Endothelial cell of umbilical vein (primary cell): ENCODE measurements at regions not wholly inside any gene's neighbourhood (a gene's known extent, or its start where the extent isn't known, plus 50 kb on each side); places are given as distances from the start of the nearest gene placed in this dataset.

Experiments
- BruUV-seq: library from RNA; stranded (reverse); fragments of 400-500 nt; replicated peaks from 2 replicates; lab custom pipeline; 2021; lab: Mats Ljungman, UMichigan
- CTCF ChIA-PET: fragments of 300-600, 350-600 bp; sonication (Branson Sonifier 250); formaldehyde crosslinking; loops from one replicate; lab custom pipeline; 2021; ENCODE audit warnings: antibody characterized with exemption, inconsistent platforms; lab: Charles Lee
- POLR2A ChIA-PET: fragments of 300-600, 350-600 bp; sonication (Branson Sonifier 250); formaldehyde crosslinking; loops from one replicate; lab custom pipeline; 2021; ENCODE audit warnings: antibody characterized with exemption, inconsistent platforms; lab: Charles Lee
- DNase-seq: peaks from one replicate; pipeline ENCODE4 v3.0.0-alpha.2; 2011; ENCODE audit warnings: low read depth, low spot score
- FAIRE-seq: peaks from 2 replicates; lab custom pipeline; 2011; peaks lifted over from hg19 to GRCh38; lab: Jason Lieb, UNC
- H2AFZ ChIP-seq: 2 replicates; pipeline ENCODE4 v1.6.0; 2012; ENCODE audit warnings: low read depth, low read length, control low read depth, inconsistent platforms
- H3K27ac ChIP-seq: 2 replicates; pipeline ENCODE4 v1.5.1; 2011; ENCODE audit warnings: low read depth, mild to moderate bottlenecking, control low read depth, low read length, moderate library complexity; ENCODE audit not compliant: insufficient read depth
- H3K27me3 ChIP-seq, 2 experiments: 2 replicates each; pipeline versions ENCODE4 v1.6.0 to v1.6.1; 2011; ENCODE audit warnings: low read length in 2 of 2, mixed read lengths in 1 of 2; ENCODE audit not compliant: control insufficient read depth in 2 of 2, insufficient read depth in 2 of 2
- H3K36me3 ChIP-seq, 2 experiments: 2 replicates in 1 of 2; 3 replicates in 1 of 2; pipeline ENCODE4 v1.5.1; 2011; ENCODE audit warnings: low read length in 2 of 2, mild to moderate bottlenecking in 1 of 2, moderate library complexity in 1 of 2; ENCODE audit not compliant: control insufficient read depth in 2 of 2, insufficient read depth in 2 of 2; ENCODE audit errors: extremely low read depth in 1 of 2
- H3K4me1 ChIP-seq: 3 replicates; pipeline ENCODE4 v1.5.1; 2011; ENCODE audit warnings: mild to moderate bottlenecking, low read length; ENCODE audit not compliant: control insufficient read depth, insufficient read depth; ENCODE audit errors: extremely low read depth
- H3K4me2 ChIP-seq: 2 replicates; pipeline ENCODE4 v1.6.1; 2011; ENCODE audit warnings: low read length, control low read depth, mixed read lengths; ENCODE audit not compliant: insufficient read depth
- H3K4me3 ChIP-seq, 3 experiments: fragments of 200-600 bp in 1 of 3; sonication (generic), shearing (Covaris generic) in 1 of 3; replicated peaks in 1 of 3; 2 replicates each; pipeline ENCODE4 v1.5.1; 2011 to 2016; ENCODE audit warnings: control low read depth in 3 of 3, low read length in 3 of 3, mild to moderate bottlenecking in 2 of 3, inconsistent platforms in 1 of 3, low read depth in 1 of 3, moderate library complexity in 1 of 3; ENCODE audit not compliant: insufficient read depth in 1 of 3
- H3K79me2 ChIP-seq: 2 replicates; pipeline ENCODE4 v1.6.0; 2012; ENCODE audit warnings: low read length, inconsistent platforms; ENCODE audit not compliant: control insufficient read depth, insufficient read depth
- H3K9ac ChIP-seq: replicated peaks from 2 replicates; pipeline ENCODE3; 2011; ENCODE audit warnings: low read length, control low read depth; ENCODE audit not compliant: insufficient read depth; ENCODE audit errors: extremely low read depth
- H3K9me1 ChIP-seq: replicated peaks from 3 replicates; pipeline ENCODE4 v1.6.0; 2011; ENCODE audit warnings: mild to moderate bottlenecking, low read length; ENCODE audit not compliant: control insufficient read depth, insufficient read depth; ENCODE audit errors: extremely low read depth
- H3K9me3 ChIP-seq: replicated peaks from 2 replicates; pipeline ENCODE4 v1.5.1; 2012; ENCODE audit warnings: low read length, inconsistent platforms; ENCODE audit not compliant: control insufficient read depth, insufficient read depth
- H4K20me1 ChIP-seq: replicated peaks from 2 replicates; pipeline ENCODE3; 2011; ENCODE audit warnings: mild to moderate bottlenecking, low read length; ENCODE audit not compliant: control insufficient read depth, insufficient read depth; ENCODE audit errors: extremely low read depth
- EZH2 ChIP-seq: IDR thresholded peaks from 2 replicates; pipeline ENCODE4 v1.6.1; 2012; ENCODE audit warnings: borderline replicate concordance, low read depth, mild to moderate bottlenecking, moderate library complexity, low read length, inconsistent platforms; ENCODE audit not compliant: severe bottlenecking
- FOS ChIP-seq: IDR thresholded peaks from 2 replicates; pipeline ENCODE4 v1.6.1; 2011; ENCODE audit warnings: mild to moderate bottlenecking, low read length, moderate library complexity, borderline replicate concordance; ENCODE audit not compliant: insufficient read depth
- GATA2 ChIP-seq: IDR thresholded peaks from 2 replicates; pipeline ENCODE4 v1.7.0; 2011; ENCODE audit warnings: low read depth, mild to moderate bottlenecking, moderate library complexity, mixed read lengths, low read length; ENCODE audit not compliant: insufficient read length, insufficient read depth
- JUN ChIP-seq: IDR thresholded peaks from 2 replicates; pipeline ENCODE4 v1.6.1; 2011; ENCODE audit warnings: borderline replicate concordance, low read depth; ENCODE audit not compliant: insufficient read length, insufficient read depth
- MYC ChIP-seq: IDR thresholded peaks from one replicate; pipeline ENCODE4 v1.6.1; 2011; ENCODE audit warnings: mild to moderate bottlenecking, low read depth, low read length
- POLR2A ChIP-seq: IDR thresholded peaks from 2 replicates; pipeline ENCODE4 v1.6.1; 2012; ENCODE audit warnings: low read depth, mild to moderate bottlenecking, control low read depth, low read length
- POLR2AphosphoS5 ChIP-seq: IDR thresholded peaks from 2 replicates; pipeline ENCODE4 v1.6.1; 2012; ENCODE audit warnings: low read depth, mild to moderate bottlenecking, control low read depth, low read length, moderate library complexity; ENCODE audit not compliant: insufficient read depth
- dilution Hi-C: fragments of 300-500 bp; cut with MboI; formaldehyde crosslinking; loops from one replicate; pipeline ENCODE4 v1.15.0; 2019; ENCODE audit warnings: low sequenced_read_pairs; ENCODE audit not compliant: extremely low pct_ligation_motif_present
- intact Hi-C: fragments of 100-400 bp; cut with micrococcal nuclease; formaldehyde crosslinking; loops from one replicate; pipeline ENCODE4 v1.10.0; 2022
- TF ChIP-seq, protein P1 (sequence below): IDR thresholded peaks from 2 replicates; pipeline ENCODE4 v1.6.1; 2011; ENCODE audit not compliant: insufficient read depth, insufficient read length
- TF ChIP-seq, protein P2 (sequence below), 2 donors: IDR thresholded peaks; 1 replicate in 1 of 2; 2 replicates in 1 of 2; pipeline ENCODE4 v1.5.1; 2011; ENCODE audit warnings: low read length in 2 of 2, mild to moderate bottlenecking in 2 of 2, moderate library complexity in 2 of 2, control low read depth in 1 of 2, inconsistent platforms in 1 of 2, low read depth in 1 of 2; ENCODE audit not compliant: insufficient read depth in 1 of 2; ENCODE audit errors: extremely low read depth in 1 of 2

DNA sequence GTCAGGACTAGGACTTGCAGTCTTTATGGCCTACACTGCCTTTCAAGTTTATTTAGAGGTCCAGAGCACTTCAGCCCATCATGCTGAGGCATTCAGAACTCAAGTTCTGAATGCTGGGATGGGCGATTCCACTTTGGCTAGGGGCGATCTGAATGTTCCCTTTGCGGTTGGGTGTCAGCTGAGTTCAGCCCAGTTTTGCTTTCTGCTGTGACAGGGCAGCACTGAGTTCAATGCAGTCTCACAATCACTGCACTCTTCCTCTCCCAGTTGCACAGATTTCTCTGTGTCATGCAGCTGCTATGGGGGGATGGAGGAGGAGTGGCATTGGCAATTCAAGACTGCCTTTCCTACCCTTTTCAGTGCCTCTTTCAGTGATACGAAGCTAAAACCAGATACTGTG is 1232.0 kb upstream of the FAM98A start:
- no TSS peak for BruUV-seq
- Histone ChIP-seq H3K9me3 (peaks cover 2% of the 10 kb centered on the region), H3K4me3 (no peak overlapping the region), H3K36me3 (no peaks in the 10 kb centered on the region), H3K9ac (no peak overlapping the region), H3K27me3 (no peaks in the 10 kb centered on the region), H3K9me1 (no peaks in the 10 kb centered on the region), H3K27ac (no peak overlapping the region), H3K79me2 (no peaks in the 10 kb centered on the region), H3K4me2 (no peak overlapping the region), H2AFZ (no peak overlapping the region), H3K4me1 (no peaks in the 10 kb centered on the region), H4K20me1 (no peaks in the 10 kb centered on the region)
- intact Hi-C loops: no loop called here
- ChIA-PET CTCF (no interaction called here), POLR2A (no interaction called here)
- dilution Hi-C loops: no loop called here
- DNase-seq: no peak
- no peak for FAIRE-seq
- TF ChIP-seq EZH2: no peak
- no peak for TF ChIP-seq JUN
- no peak for TF ChIP-seq POLR2AphosphoS5
- TF ChIP-seq, protein P1, sequence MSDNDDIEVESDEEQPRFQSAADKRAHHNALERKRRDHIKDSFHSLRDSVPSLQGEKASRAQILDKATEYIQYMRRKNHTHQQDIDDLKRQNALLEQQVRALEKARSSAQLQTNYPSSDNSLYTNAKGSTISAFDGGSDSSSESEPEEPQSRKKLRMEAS: no peak
- no peak for TF ChIP-seq MYC
- TF ChIP-seq, protein P2, sequence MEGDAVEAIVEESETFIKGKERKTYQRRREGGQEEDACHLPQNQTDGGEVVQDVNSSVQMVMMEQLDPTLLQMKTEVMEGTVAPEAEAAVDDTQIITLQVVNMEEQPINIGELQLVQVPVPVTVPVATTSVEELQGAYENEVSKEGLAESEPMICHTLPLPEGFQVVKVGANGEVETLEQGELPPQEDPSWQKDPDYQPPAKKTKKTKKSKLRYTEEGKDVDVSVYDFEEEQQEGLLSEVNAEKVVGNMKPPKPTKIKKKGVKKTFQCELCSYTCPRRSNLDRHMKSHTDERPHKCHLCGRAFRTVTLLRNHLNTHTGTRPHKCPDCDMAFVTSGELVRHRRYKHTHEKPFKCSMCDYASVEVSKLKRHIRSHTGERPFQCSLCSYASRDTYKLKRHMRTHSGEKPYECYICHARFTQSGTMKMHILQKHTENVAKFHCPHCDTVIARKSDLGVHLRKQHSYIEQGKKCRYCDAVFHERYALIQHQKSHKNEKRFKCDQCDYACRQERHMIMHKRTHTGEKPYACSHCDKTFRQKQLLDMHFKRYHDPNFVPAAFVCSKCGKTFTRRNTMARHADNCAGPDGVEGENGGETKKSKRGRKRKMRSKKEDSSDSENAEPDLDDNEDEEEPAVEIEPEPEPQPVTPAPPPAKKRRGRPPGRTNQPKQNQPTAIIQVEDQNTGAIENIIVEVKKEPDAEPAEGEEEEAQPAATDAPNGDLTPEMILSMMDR (IDR thresholded peaks at IDR 0.05; ENCODE audit: extremely low read depth in 1 of 2, insufficient read depth in 1 of 2, low read depth in 1 of 2, low read length in 2 of 2): no peak
- TF ChIP-seq GATA2: no peak
- no peak for TF ChIP-seq POLR2A
- TF ChIP-seq FOS: no peak
